Gastrocnemius medialis (tissue), 4 donors: ENCODE measurements at regions not wholly inside any gene's neighbourhood (a gene's known extent, or its start where the extent isn't known, plus 50 kb on each side); places are given as distances from the start of the nearest gene placed in this dataset.

Experiments
- POLR2A ChIP-seq, 2 donors: fragments of 450-650 bp; IDR thresholded peaks; one replicate each; pipeline ENCODE4 v1.6.1; 2017; ENCODE audit warnings: antibody characterized with exemption in 2 of 2, mild to moderate bottlenecking in 2 of 2, moderate library complexity in 2 of 2
- TF ChIP-seq, protein P1 (sequence below), 5 experiments: fragments of 450-650 bp in 3 of 5; fragments of 200-600 bp in 2 of 5; sonication (generic) in 2 of 5; IDR thresholded peaks in 4 of 5; conservative IDR thresholded peaks in 1 of 5; 1 replicate in 4 of 5; 2 replicates in 1 of 5; pipeline ENCODE4 v1.5.1; 2016 to 2019; ENCODE audit warnings: antibody characterized with exemption in 5 of 5, mild to moderate bottlenecking in 3 of 5, moderate library complexity in 3 of 5

DNA sequence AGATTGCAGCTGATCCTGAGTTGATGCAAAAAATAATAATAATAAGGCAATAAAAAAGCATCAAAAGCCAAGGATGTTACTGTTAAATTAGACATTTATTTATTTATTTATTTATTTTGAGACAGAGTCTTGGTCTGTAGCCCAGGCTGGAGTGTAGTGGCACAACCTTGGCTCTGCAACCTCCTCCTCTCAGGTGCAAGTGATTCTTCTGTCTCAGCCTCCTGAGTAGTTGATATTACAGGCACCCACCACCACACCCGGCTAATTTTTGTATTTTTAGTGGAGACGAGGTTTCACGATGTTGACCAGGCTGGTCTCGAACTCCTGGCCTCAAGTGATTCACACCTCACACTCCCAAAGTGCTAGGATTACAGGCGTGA is 465.5 kb upstream of the NRP1 start:
- TF ChIP-seq, protein P1, sequence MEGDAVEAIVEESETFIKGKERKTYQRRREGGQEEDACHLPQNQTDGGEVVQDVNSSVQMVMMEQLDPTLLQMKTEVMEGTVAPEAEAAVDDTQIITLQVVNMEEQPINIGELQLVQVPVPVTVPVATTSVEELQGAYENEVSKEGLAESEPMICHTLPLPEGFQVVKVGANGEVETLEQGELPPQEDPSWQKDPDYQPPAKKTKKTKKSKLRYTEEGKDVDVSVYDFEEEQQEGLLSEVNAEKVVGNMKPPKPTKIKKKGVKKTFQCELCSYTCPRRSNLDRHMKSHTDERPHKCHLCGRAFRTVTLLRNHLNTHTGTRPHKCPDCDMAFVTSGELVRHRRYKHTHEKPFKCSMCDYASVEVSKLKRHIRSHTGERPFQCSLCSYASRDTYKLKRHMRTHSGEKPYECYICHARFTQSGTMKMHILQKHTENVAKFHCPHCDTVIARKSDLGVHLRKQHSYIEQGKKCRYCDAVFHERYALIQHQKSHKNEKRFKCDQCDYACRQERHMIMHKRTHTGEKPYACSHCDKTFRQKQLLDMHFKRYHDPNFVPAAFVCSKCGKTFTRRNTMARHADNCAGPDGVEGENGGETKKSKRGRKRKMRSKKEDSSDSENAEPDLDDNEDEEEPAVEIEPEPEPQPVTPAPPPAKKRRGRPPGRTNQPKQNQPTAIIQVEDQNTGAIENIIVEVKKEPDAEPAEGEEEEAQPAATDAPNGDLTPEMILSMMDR (IDR thresholded peaks at IDR 0.05 in 4 of 5, conservative IDR thresholded peaks at IDR 0.05 in 1 of 5) = no peak
- TF ChIP-seq POLR2A (IDR thresholded peaks at IDR 0.05) = no peak
